GM06990 (cell line): ENCODE measurements at regions not wholly inside any gene's neighbourhood (a gene's known extent, or its start where the extent isn't known, plus 50 kb on each side); places are given as distances from the start of the nearest gene placed in this dataset.

Experiments
- DNase-seq: peaks from one replicate; pipeline ENCODE4 v3.0.0-alpha.2; 2011; ENCODE audit not compliant: insufficient read length; ENCODE audit errors: extremely low read depth
- H3K27me3 ChIP-seq: replicated peaks from 2 replicates; pipeline ENCODE4 v1.6.0; 2011; ENCODE audit warnings: low read length; ENCODE audit not compliant: control insufficient read depth, insufficient read depth
- H3K36me3 ChIP-seq: 2 replicates; pipeline ENCODE4 v1.5.1; 2011; ENCODE audit warnings: low read length; ENCODE audit not compliant: control insufficient read depth, insufficient read depth
- H3K4me3 ChIP-seq: replicated peaks from 2 replicates; pipeline ENCODE4 v1.5.1; 2011; ENCODE audit warnings: low read depth, mild to moderate bottlenecking, control low read depth, low read length
- TF ChIP-seq, protein P1 (sequence below): IDR thresholded peaks from 2 replicates; pipeline ENCODE4 v1.5.1; 2011; ENCODE audit warnings: low read length, control low read depth, mild to moderate bottlenecking, inconsistent platforms; ENCODE audit not compliant: insufficient read depth, poor library complexity, severe bottlenecking

DNA sequence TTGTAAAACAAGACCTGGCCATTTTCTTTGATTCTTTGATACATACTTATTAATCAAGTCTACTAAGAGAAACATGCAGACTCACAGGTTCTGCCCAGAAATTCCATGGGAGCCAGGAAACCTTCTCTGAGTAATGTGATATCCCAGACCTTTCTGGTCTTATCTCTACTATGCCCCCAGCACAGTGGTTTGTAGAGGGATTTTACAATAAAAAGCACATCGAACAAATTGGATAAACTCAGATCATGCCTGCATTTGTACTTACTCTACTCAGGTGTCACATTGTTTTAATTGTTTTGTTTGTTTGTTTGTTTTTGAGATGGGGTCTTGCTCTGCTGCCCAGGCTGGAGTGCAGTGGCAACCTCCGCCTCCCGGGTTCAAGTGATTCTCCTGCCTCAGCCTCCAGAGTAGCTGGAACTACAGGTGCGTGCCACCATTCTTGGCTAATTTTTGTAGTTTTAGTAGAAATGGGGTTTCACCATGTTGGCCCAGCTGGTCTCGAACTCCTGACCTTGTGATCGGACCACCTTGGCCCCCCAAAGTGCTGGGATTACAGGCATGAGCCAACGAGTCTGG, 179.5 kb downstream of the ZNF608 start:
- no peaks in the 10 kb centered on the region for H3K27me3 ChIP-seq
- H3K36me3 ChIP-seq, result no peaks in the 10 kb centered on the region
- DNase-seq, result no peak
- TF ChIP-seq, protein P1, sequence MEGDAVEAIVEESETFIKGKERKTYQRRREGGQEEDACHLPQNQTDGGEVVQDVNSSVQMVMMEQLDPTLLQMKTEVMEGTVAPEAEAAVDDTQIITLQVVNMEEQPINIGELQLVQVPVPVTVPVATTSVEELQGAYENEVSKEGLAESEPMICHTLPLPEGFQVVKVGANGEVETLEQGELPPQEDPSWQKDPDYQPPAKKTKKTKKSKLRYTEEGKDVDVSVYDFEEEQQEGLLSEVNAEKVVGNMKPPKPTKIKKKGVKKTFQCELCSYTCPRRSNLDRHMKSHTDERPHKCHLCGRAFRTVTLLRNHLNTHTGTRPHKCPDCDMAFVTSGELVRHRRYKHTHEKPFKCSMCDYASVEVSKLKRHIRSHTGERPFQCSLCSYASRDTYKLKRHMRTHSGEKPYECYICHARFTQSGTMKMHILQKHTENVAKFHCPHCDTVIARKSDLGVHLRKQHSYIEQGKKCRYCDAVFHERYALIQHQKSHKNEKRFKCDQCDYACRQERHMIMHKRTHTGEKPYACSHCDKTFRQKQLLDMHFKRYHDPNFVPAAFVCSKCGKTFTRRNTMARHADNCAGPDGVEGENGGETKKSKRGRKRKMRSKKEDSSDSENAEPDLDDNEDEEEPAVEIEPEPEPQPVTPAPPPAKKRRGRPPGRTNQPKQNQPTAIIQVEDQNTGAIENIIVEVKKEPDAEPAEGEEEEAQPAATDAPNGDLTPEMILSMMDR, result no peak
- no peak overlapping the region for H3K4me3 ChIP-seq

DNA sequence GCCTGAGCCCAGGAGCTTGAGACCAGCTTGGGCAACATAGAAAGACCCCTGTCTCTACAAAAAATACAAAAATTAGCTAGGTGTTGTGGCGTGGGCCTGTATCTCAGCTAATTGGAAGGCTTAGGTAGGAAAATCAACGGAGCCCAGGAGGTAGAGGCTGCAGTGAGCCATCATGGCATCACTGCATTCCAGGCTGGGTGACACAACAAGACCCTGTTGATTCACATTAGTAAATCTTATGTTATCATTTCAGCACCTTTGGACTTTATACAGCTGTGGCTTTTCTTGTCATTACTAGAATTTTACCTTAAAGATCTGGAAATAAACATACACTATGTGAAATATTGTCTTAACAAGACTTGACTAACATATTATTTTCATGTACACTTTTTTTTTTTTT, 185.0 kb downstream of the ZNF608 start:
- TF ChIP-seq, protein P1, result no peak

DNA sequence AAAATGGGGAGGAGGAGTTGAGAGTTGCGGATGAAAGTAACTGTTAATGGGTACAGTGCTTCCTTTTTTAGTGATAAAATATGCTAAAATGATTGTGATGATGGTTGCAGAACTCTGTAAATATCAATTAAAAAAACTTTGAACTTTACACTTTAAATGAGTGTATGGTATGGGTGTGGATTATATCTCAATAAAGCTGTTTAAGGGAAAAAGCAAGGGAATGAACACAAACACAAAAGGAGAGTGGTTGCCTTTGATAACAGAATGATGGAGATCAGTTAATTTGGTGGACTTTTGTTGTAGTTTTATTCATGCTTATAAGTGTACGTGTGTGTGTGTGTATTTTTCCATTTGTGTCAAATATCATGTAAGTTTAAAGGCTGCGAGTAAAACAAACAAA, 186.1 kb downstream of the ZNF608 start:
- Histone ChIP-seq H3K27me3 (no peaks in the 10 kb centered on the region), H3K36me3 (no peaks in the 10 kb centered on the region), H3K4me3 (no peak overlapping the region)
- DNase-seq, result no peak
- TF ChIP-seq, protein P1, result no peak

More for the DNA sequence above, 185.0 kb downstream of the ZNF608 start:
- no peak for DNase-seq
- no peak overlapping the region for H3K4me3 ChIP-seq
- H3K27me3 ChIP-seq, result no peaks in the 10 kb centered on the region
- no peaks in the 10 kb centered on the region for H3K36me3 ChIP-seq

DNA sequence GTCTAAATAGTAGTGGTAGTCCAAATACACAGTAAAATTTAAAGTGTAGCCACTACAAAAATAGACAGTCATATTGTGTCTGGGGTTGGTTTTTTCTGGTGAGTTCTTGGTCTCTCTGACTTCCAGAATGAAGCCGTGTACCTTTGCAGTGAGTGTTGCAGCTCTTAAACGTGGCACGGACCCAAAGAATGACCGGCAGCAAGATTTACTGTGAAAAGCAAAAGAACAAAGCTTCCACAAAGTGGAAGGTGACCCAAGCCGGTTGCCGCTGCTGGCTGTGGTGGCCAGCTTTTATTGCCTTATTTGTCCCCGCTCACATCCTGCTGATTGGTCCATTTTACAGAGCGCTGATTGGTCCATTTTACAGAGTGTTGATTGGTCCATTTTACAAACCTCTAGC, 188.7 kb downstream of the ZNF608 start:
- no peaks in the 10 kb centered on the region for H3K27me3 ChIP-seq
- TF ChIP-seq, protein P1, result no peak
- H3K36me3 ChIP-seq, result no peaks in the 10 kb centered on the region
- no peak for DNase-seq
- H3K4me3 ChIP-seq, result no peak overlapping the region

DNA sequence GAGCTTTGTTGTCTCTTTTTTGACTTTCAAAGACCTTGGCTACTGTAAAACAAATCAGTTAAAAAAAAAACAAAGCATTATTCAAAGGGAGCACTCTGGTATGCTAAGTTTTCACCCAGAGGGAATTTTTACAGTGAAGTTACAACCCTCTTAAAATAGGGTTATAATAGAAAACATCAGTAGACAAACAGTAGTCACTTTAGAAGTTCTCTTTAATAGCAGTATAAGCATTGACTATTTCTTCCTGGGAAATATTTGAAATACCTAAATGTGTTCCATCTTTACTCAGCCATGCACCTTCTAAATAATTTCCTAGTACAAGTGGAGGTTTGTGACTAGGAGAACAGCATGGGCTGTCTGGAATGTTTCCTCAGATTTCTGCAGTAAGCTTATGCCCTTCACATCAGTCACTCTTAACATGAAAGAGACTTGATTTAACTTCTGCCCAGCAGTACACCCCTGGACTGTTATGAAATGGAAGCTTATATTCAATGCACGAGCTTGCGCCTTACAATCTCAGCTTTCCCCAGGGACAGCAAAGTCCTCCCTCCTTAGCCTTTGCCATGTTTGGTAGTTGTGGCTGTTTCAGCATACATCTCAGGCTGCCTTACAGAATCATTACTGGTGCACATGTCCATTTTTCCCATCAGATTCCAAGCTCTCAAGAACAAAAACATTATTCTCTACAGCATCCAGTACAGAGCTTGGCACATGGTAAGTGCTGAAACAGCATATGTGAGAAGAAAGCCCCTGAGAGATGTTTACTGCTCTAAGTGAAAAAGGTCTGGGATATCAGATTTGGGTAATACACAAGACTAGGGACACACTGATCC, 191.5 kb downstream of the ZNF608 start:
- DNase-seq, result no peak
- H3K36me3 ChIP-seq, result no peaks in the 10 kb centered on the region
- TF ChIP-seq, protein P1, result no peak

More for the DNA sequence above, 191.5 kb downstream of the ZNF608 start:
- Histone ChIP-seq H3K4me3 (no peak overlapping the region), H3K27me3 (no peaks in the 10 kb centered on the region)
